ENCODE measurements at regions not wholly inside any gene's neighbourhood (a gene's known extent, or its start where the extent isn't known, plus 50 kb on each side); places are given as distances from the start of the nearest gene placed in this dataset.

GRCh38 chr5:167966979-167967378 lies 324.5 kb upstream of the WWC1 start:
- no peak for DNase-seq

GRCh38 chr5:167967494-167968177 lies 323.8 kb upstream of the WWC1 start:
- no peak for DNase-seq

- DNase-seq = no peak
These were observed 322.6 kb upstream of the WWC1 start for GRCh38 chr5:167968837-167969236.

- no peak for DNase-seq
These were observed 321.4 kb upstream of the WWC1 start for GRCh38 chr5:167969998-167970397.

GRCh38 chr5:167971706-167972105 lies 319.7 kb upstream of the WWC1 start:
- DNase-seq = no peak

- no peak for DNase-seq
These were observed 318.3 kb upstream of the WWC1 start for GRCh38 chr5:167973126-167973525.

GRCh38 chr5:167984951-167985350 lies 306.5 kb upstream of the WWC1 start:
- DNase-seq = no peak

- DNase-seq = no peak
These were observed 306.1 kb upstream of the WWC1 start for GRCh38 chr5:167985373-167985772.

- no peak for DNase-seq
These were observed 303.8 kb upstream of the WWC1 start for GRCh38 chr5:167987490-167988280.

GRCh38 chr5:167992868-167993267 lies 298.6 kb upstream of the WWC1 start:
- no peak for DNase-seq

- DNase-seq = no peak
These were observed 297.7 kb upstream of the WWC1 start for GRCh38 chr5:167993771-167994170.

GRCh38 chr5:167995844-167996425 lies 295.5 kb upstream of the WWC1 start:
- DNase-seq = no peak

- DNase-seq = no peak
These were observed 293.2 kb upstream of the WWC1 start for GRCh38 chr5:167998148-167998767.

- DNase-seq = no peak
These were observed 292.3 kb upstream of the WWC1 start for GRCh38 chr5:167999182-167999581.

- no peak for DNase-seq
These were observed 290.1 kb upstream of the WWC1 start for GRCh38 chr5:168001318-168001717.

- DNase-seq = no peak
These were observed 289.3 kb upstream of the WWC1 start for GRCh38 chr5:168002116-168002515.

GRCh38 chr5:168005093-168005492 lies 286.4 kb upstream of the WWC1 start:
- no peak for DNase-seq

GRCh38 chr5:168005936-168006335 lies 285.5 kb upstream of the WWC1 start:
- DNase-seq = no peak

- no peak for DNase-seq
These were observed 284.9 kb upstream of the WWC1 start for GRCh38 chr5:168006456-168007130.

GRCh38 chr5:168007286-168007685 lies 284.2 kb upstream of the WWC1 start:
- no peak for DNase-seq

GRCh38 chr5:168008555-168008954 lies 282.9 kb upstream of the WWC1 start:
- no peak for DNase-seq

GRCh38 chr5:168011096-168011495 lies 280.3 kb upstream of the WWC1 start:
- no peak for DNase-seq

GRCh38 chr5:168012006-168012405 lies 279.4 kb upstream of the WWC1 start:
- DNase-seq = no peak

All from SIG-M5 (cell line).